ENCODE measurements at regions not wholly inside any gene's neighbourhood (a gene's known extent, or its start where the extent isn't known, plus 50 kb on each side); places are given as distances from the start of the nearest gene placed in this dataset.

DNA sequence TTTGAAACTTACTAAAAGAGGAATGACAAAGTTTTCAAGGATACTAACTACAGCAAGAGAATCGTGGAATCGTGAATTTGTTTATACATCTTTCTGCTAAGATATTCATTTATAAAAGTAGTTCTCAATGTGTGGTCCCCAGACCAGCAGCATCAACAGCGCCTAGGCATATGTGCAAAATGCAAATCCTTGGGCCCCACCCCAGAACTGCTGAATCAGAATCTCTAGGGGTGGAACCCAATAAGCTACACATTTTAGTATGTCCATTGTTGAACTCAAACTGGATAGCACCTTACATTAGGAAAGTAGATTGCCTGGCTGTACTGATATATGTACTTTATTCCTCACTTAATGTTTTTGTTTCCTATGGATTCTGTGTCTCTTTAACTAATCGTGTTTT is 346.0 kb downstream of the MFSD1 start:
- Mint-ChIP-seq H3K27me3 (ENCODE audit: low read depth) (no peaks in the 10 kb centered on the region), H3K4me1 (ENCODE audit: low read depth) (no peaks in the 10 kb centered on the region), H3K4me3 (no peak overlapping the region), H3K9me3 (peaks cover 3% of the 10 kb centered on the region), H3K36me3 (ENCODE audit: low read depth) (no peaks in the 10 kb centered on the region), H3K27ac (no peak overlapping the region)
- no peak for DNase-seq
- intact Hi-C loops (cut with micrococcal nuclease) = no loop called here
- CTCF ChIA-PET = no interaction called here

DNA sequence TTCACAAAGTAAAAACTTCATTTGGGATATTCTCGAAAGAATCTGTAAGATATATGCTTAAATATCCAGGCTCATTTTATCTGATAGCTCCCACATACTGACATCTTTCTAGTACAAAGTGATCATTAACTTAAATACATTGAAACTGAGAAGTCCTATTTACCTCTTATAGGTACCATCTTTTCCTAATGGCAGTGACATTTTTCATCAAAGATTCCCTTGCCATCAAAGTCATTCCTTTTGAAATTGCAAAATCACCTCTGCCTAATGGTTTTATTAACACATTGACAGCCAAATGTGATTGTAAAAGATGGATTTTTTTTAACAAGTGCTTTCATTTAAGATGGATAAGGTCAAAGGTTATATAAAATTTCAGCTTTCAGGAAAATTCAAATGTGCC is 346.6 kb downstream of the MFSD1 start:
- no peaks in the 10 kb centered on the region for H3K27me3 Mint-ChIP-seq (ENCODE audit: low read depth)
- no peaks in the 10 kb centered on the region for H3K4me1 Mint-ChIP-seq (ENCODE audit: low read depth)
- no peak overlapping the region for H3K27ac Mint-ChIP-seq
- DNase-seq = no peak
- intact Hi-C loops (cut with micrococcal nuclease) = no loop called here
- no peaks in the 10 kb centered on the region for H3K36me3 Mint-ChIP-seq (ENCODE audit: low read depth)
- CTCF ChIA-PET = no interaction called here
- H3K9me3 Mint-ChIP-seq = peaks cover 3% of the 10 kb centered on the region
- H3K4me3 Mint-ChIP-seq = no peak overlapping the region

DNA sequence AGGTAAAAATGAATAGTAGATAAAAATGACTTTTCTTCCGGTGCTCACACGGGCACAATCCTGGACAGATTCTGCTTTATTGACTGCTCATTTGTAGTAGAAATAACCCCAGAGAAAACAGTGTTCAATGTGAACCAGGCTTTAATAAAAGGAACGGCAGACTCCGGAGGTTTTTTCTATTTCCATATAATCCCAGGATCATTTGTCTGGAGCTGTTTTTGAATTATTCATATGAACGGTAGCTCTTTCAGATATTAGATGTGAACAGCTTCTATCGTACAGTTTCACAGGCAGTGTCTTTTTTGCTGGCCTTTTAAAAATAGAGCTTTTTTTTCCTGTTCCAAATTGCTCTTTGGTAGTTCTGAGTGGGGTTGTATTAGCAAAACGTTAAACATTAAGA is 347.3 kb downstream of the MFSD1 start:
- Mint-ChIP-seq H3K9me3 (peaks cover 3% of the 10 kb centered on the region), H3K27ac (no peak overlapping the region), H3K4me3 (no peak overlapping the region), H3K36me3 (ENCODE audit: low read depth) (no peaks in the 10 kb centered on the region), H3K4me1 (ENCODE audit: low read depth) (no peaks in the 10 kb centered on the region), H3K27me3 (ENCODE audit: low read depth) (no peaks in the 10 kb centered on the region)
- CTCF ChIA-PET = no interaction called here
- no peak for DNase-seq
- intact Hi-C loops (cut with micrococcal nuclease) = no loop called here

DNA sequence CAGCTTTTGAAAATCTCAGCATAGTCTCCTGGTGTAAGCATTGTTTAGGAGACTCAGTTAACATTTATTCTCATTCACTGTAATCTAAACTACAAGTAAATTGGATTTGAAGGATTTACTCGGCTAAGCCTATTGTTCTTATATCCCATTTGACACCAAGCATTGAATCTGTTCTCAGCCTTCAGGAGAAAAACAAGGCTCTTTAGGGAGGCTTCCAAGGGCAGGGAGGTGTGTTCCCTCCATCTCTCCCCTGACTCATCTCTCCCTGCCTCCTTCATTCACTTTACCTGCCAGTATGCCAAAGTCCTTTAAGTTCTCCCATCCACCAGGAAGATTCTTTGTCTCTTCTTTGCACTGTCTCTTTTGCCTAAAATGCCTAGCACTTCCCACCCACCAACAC is 347.8 kb downstream of the MFSD1 start:
- CTCF ChIA-PET = no interaction called here
- H3K27ac Mint-ChIP-seq = no peak overlapping the region
- H3K9me3 Mint-ChIP-seq = peaks cover 3% of the 10 kb centered on the region
- no peak for DNase-seq
- no peaks in the 10 kb centered on the region for H3K36me3 Mint-ChIP-seq (ENCODE audit: low read depth)
- H3K4me3 Mint-ChIP-seq = no peak overlapping the region
- H3K4me1 Mint-ChIP-seq (ENCODE audit: low read depth) = no peaks in the 10 kb centered on the region
- H3K27me3 Mint-ChIP-seq (ENCODE audit: low read depth) = no peaks in the 10 kb centered on the region
- intact Hi-C loops (cut with micrococcal nuclease) = no loop called here

DNA sequence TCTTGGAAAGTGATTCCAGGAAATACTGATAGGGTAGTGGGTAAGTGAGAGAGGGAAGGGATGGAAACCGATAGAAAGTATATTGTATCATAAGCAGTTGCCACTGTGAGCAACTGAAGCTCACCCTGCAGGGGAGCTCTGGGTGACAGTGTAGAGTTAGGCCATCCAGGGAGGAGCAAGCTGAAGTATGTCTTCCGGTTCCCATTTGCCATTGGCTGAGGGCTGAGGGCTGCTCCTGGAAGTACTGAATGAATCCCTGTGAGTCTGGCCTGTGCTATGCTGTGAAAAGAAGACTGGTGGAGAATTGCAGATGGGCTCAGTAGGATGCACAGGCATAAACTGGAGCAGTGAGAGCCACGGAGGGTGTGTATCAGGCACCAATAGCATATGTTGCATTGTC is 348.3 kb downstream of the MFSD1 start:
- CTCF ChIA-PET = no interaction called here
- no peaks in the 10 kb centered on the region for H3K36me3 Mint-ChIP-seq (ENCODE audit: low read depth)
- H3K9me3 Mint-ChIP-seq = peaks cover 3% of the 10 kb centered on the region
- no peak overlapping the region for H3K4me3 Mint-ChIP-seq
- intact Hi-C loops (cut with micrococcal nuclease) = no loop called here
- DNase-seq = no peak
- H3K27ac Mint-ChIP-seq = no peak overlapping the region
- H3K4me1 Mint-ChIP-seq (ENCODE audit: low read depth) = no peaks in the 10 kb centered on the region
- no peaks in the 10 kb centered on the region for H3K27me3 Mint-ChIP-seq (ENCODE audit: low read depth)

DNA sequence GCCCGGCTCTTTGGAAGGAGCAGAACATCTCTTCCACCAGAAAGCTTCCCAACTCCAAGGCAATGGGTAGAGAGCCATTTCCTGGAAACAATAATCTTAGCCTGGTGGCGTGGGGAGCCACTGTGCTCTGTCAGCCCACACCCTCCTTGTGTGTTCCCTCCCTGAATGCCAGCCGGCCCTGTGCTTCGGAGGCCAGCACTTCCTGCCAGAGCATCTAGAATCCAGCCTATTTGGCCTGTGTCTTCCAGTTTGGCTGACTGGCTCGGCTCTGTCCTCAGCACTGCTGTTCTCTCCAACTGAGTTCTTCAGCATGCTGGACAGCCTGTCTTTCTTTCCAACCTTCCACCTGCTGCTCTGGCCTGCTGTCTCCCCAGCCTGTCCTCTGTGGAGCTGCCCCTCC is 349.3 kb downstream of the MFSD1 start:
- Mint-ChIP-seq H3K9me3 (peaks cover 3% of the 10 kb centered on the region), H3K4me3 (no peak overlapping the region), H3K27me3 (ENCODE audit: low read depth) (no peaks in the 10 kb centered on the region), H3K4me1 (ENCODE audit: low read depth) (no peaks in the 10 kb centered on the region), H3K36me3 (ENCODE audit: low read depth) (no peaks in the 10 kb centered on the region), H3K27ac (no peak overlapping the region)
- CTCF ChIA-PET = no interaction called here
- intact Hi-C loops (cut with micrococcal nuclease) = no loop called here
- no peak for DNase-seq

DNA sequence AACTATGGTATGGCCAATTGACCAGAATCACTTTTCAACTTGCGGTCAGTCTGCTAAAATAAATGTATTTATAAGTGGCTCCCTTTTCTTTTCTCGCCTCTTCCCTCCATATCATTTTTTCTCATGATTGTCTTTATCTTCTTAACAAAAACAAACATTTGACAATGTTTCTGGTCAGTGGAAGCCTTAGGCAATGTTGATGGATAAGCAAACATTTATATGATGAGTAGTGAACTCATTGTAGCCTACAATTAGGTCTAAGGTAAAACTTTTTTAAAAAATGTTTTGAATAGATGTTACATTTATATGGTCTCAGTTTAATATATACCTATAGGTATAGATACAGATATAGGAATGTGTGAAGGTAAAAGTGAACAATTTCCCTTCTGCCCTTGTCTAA is 355.4 kb downstream of the MFSD1 start:
- H3K36me3 Mint-ChIP-seq (ENCODE audit: low read depth) = no peaks in the 10 kb centered on the region
- no peaks in the 10 kb centered on the region for H3K9me3 Mint-ChIP-seq
- H3K4me1 Mint-ChIP-seq (ENCODE audit: low read depth) = no peaks in the 10 kb centered on the region
- intact Hi-C loops (cut with micrococcal nuclease) = no loop called here
- no peak for DNase-seq
- H3K27ac Mint-ChIP-seq = no peak overlapping the region
- CTCF ChIA-PET = no interaction called here
- no peaks in the 10 kb centered on the region for H3K27me3 Mint-ChIP-seq (ENCODE audit: low read depth)
- no peak overlapping the region for H3K4me3 Mint-ChIP-seq

DNA sequence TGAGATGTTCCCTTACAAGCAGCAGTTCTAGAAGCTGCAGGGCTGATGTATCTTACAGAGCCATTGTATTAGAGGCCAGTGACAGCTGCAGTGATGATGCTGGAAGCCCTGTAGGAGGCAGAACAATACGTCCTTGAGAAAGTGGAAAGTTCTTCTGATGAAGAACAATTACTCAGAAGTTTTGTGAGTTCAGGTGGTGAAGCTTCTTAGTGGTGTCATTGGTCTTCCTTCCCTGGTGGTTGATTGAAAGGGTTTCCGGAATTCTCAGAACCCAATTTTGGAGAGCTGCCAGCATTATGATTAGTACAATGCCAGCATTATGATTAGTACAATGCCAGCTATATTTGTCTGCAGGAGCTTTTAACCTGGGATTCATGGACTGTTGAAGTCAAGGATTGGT is 356.4 kb downstream of the MFSD1 start:
- Mint-ChIP-seq H3K36me3 (ENCODE audit: low read depth) (no peaks in the 10 kb centered on the region), H3K4me1 (ENCODE audit: low read depth) (no peaks in the 10 kb centered on the region), H3K27me3 (ENCODE audit: low read depth) (no peaks in the 10 kb centered on the region), H3K9me3 (no peaks in the 10 kb centered on the region), H3K27ac (no peak overlapping the region), H3K4me3 (no peak overlapping the region)
- intact Hi-C loops (cut with micrococcal nuclease) = no loop called here
- CTCF ChIA-PET = no interaction called here
- DNase-seq = no peak

DNA sequence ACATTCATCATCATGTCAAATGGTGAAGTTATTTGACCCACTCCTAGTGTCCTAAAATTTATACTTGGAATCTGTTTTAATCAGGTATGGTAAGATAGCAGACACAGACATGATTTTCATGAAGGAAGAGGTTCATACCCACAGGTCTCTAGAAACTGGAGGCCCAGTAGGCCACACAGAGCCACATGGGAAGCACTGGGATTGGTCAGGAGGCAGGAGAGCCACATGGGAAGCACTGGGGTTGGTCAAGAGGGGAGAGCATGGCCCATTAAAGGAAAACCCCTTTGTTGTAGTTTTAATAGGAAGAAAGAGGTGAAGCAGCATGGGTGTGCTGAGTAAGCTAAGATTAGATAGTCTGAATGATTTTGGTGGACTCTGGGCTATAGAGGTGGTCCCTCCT is 356.9 kb downstream of the MFSD1 start:
- Mint-ChIP-seq H3K27ac (no peak overlapping the region), H3K4me3 (no peak overlapping the region), H3K27me3 (ENCODE audit: low read depth) (no peaks in the 10 kb centered on the region), H3K36me3 (ENCODE audit: low read depth) (no peaks in the 10 kb centered on the region), H3K9me3 (no peaks in the 10 kb centered on the region), H3K4me1 (ENCODE audit: low read depth) (no peaks in the 10 kb centered on the region)
- intact Hi-C loops (cut with micrococcal nuclease) = no loop called here
- DNase-seq = no peak
- CTCF ChIA-PET = no interaction called here

DNA sequence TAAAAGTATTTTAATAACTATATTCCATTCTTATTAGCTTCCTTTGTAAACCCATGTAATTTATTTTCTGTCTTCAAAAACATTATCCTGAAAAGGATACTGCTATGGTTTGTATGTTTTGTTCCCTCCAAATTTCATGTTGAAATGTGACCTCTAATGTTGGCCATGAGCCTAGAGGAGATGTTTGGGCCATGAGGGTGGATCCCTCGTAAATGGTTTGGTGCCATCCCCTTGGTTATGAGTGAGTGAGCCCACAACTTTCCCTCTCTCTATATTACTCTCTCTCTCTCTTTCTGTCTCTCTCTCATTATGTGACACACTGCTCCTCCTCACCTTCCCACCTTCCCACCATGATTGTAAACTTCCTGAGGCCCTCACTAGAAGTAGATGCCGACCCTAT is 357.7 kb downstream of the MFSD1 start:
- Mint-ChIP-seq H3K4me3 (no peak overlapping the region), H3K27me3 (ENCODE audit: low read depth) (no peaks in the 10 kb centered on the region), H3K36me3 (ENCODE audit: low read depth) (no peaks in the 10 kb centered on the region), H3K9me3 (no peaks in the 10 kb centered on the region), H3K27ac (no peak overlapping the region), H3K4me1 (ENCODE audit: low read depth) (no peaks in the 10 kb centered on the region)
- intact Hi-C loops (cut with micrococcal nuclease) = no loop called here
- no peak for DNase-seq
- CTCF ChIA-PET = no interaction called here

DNA sequence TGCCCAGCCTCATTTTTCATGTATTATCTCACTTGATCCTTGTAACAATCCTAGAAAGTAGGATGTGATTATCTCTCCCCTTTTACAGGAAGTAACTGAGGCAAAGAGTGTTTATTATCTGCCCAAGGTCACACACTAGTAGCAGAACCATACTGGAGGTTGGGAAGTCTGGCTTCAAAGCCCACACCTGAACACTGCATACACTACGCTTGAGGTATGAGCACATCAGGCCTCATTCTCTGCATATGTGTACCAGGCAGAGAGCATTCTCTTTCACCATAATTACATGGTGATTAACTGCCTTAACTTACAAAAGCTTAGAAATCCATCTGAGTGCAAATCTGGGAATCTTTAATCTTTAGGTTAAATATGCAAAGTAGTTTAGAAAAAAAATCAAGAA is 361.8 kb downstream of the MFSD1 start:
- H3K4me1 Mint-ChIP-seq (ENCODE audit: low read depth) = no peaks in the 10 kb centered on the region
- no peak overlapping the region for H3K27ac Mint-ChIP-seq
- no peaks in the 10 kb centered on the region for H3K9me3 Mint-ChIP-seq
- no peaks in the 10 kb centered on the region for H3K27me3 Mint-ChIP-seq (ENCODE audit: low read depth)
- no peak overlapping the region for H3K4me3 Mint-ChIP-seq
- DNase-seq = no peak
- no peaks in the 10 kb centered on the region for H3K36me3 Mint-ChIP-seq (ENCODE audit: low read depth)
- CTCF ChIA-PET = no interaction called here
- intact Hi-C loops (cut with micrococcal nuclease) = no loop called here

DNA sequence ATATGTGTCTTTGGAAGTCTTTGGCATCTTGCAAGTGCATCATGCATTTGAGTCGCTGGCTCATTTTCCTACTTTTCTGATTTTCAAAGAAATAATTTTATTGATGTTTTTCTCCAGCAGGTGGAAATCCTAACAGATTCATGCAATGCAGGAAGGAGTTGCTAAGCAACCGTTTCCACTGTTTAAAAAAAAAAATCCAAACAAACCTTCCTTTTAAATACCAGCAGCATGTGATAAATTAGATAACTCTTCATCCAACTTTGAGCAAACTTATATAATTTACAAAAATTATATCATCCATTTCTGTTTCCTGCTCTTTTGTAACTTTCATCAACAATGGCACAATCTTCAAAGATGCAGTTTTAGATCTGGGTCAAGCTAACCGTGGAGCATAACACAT is 364.1 kb downstream of the MFSD1 start:
- no peak overlapping the region for H3K4me3 Mint-ChIP-seq
- intact Hi-C loops (cut with micrococcal nuclease) = no loop called here
- H3K4me1 Mint-ChIP-seq (ENCODE audit: low read depth) = no peaks in the 10 kb centered on the region
- CTCF ChIA-PET = interaction anchor here (0.6 kb wide), 1 partner anchor 95 kb away, joined by 3 read pairs; no protein-coding TSS in a partner anchor
- H3K9me3 Mint-ChIP-seq = no peaks in the 10 kb centered on the region
- no peak for DNase-seq
- no peak overlapping the region for H3K27ac Mint-ChIP-seq
- no peaks in the 10 kb centered on the region for H3K36me3 Mint-ChIP-seq (ENCODE audit: low read depth)
- no peaks in the 10 kb centered on the region for H3K27me3 Mint-ChIP-seq (ENCODE audit: low read depth)

DNA sequence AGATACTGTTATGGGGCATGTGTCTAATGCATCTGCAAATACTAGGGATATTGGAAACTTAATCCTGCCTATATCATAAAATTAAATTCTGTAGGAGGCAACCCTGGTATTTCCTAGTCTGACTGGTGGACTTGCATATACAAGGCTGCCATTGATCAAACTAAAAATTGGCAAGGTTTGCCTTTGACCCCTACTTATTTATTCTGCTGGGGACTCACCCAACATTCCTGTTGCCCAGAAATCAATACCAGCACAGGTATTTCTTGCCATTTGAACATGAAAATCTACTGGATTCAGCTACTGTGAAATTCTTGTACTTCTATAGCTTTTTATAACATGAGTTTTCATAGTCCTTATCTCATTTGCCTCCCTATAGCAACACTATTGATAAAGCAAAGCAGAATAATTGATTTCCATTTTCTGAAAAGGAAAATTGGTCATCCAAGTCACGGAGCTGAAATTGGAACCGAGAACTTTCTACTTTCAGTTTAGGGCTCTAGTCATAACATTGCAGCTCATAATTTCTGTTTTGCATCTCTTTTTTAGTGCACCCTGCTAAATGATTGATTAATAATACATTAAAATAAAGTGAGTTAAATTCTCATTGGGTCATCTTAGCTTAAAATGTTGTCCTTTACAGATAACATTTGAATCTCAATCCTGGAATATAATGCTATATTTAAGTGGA is 365.2 kb downstream of the MFSD1 start:
- Mint-ChIP-seq H3K4me1 (ENCODE audit: low read depth) (no peaks in the 10 kb centered on the region), H3K27ac (no peak overlapping the region), H3K9me3 (no peaks in the 10 kb centered on the region), H3K36me3 (ENCODE audit: low read depth) (no peaks in the 10 kb centered on the region), H3K27me3 (ENCODE audit: low read depth) (no peaks in the 10 kb centered on the region), H3K4me3 (no peak overlapping the region)
- CTCF ChIA-PET = interaction anchor here (0.6 kb wide), 1 partner anchor 94 kb away, joined by 3 read pairs; no protein-coding TSS in a partner anchor
- DNase-seq = no peak
- intact Hi-C loops (cut with micrococcal nuclease) = no loop called here

DNA sequence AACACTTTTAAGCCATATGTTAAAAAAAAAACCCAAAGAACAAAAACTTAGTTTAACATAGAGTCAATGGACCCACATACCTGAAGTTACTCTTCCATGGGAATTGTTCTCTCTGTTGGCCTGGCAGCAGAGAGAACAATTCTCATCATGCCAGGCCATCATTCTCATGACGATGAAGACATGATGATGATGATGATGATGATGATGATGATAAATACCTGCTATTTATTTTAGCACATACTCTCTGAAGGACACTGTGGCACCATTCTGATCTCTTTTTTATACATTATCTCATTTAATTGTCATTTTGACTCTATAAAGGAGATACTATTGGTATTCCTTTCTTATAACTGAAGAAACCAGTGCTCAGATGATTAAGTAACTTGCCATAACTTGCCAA is 366.9 kb downstream of the MFSD1 start:
- intact Hi-C loops (cut with micrococcal nuclease) = no loop called here
- H3K9me3 Mint-ChIP-seq = no peaks in the 10 kb centered on the region
- no peaks in the 10 kb centered on the region for H3K36me3 Mint-ChIP-seq (ENCODE audit: low read depth)
- H3K4me1 Mint-ChIP-seq (ENCODE audit: low read depth) = no peaks in the 10 kb centered on the region
- no peak overlapping the region for H3K4me3 Mint-ChIP-seq
- no peaks in the 10 kb centered on the region for H3K27me3 Mint-ChIP-seq (ENCODE audit: low read depth)
- DNase-seq = no peak
- no peak overlapping the region for H3K27ac Mint-ChIP-seq
- CTCF ChIA-PET = no interaction called here
